SK-N-MC (cell line): ENCODE measurements at regions not wholly inside any gene's neighbourhood (a gene's known extent, or its start where the extent isn't known, plus 50 kb on each side); places are given as distances from the start of the nearest gene placed in this dataset.

ENCODE experiments used
- EZH2 ChIP-seq: fragments of 200-600 bp; sonication (generic); IDR thresholded peaks from one replicate; pipeline ENCODE4 v1.6.1; 2017; ENCODE audit warnings: antibody characterized with exemption
- FOXP2 ChIP-seq: optimal IDR thresholded peaks from 2 replicates; pipeline ENCODE3; 2011; ENCODE audit warnings: mild to moderate bottlenecking, moderate library complexity; ENCODE audit not compliant: insufficient read depth; ENCODE audit errors: extremely low read length, control extremely low read depth
- POLR2AphosphoS5 ChIP-seq: IDR thresholded peaks from 2 replicates; pipeline ENCODE4 v1.6.1; 2012; ENCODE audit warnings: mild to moderate bottlenecking, low read depth, low read length, borderline replicate concordance

GRCh38 chr20:47862574-47863240, 77.4 kb upstream of the SULF2 start:
- TF ChIP-seq EZH2, result no peak
- TF ChIP-seq POLR2AphosphoS5, result no peak
- TF ChIP-seq FOXP2, result no peak
